Omental fat pad (tissue), 3 donors: ENCODE measurements at regions not wholly inside any gene's neighbourhood (a gene's known extent, or its start where the extent isn't known, plus 50 kb on each side); places are given as distances from the start of the nearest gene placed in this dataset.

ENCODE experiments used
- ATAC-seq: fragments of 150-250 bp; one replicate; pipeline ENCODE4 v1.9.1; 2016; ENCODE audit warnings: mild to moderate bottlenecking, moderate library complexity; ENCODE audit not compliant: low FRiP score
- DNase-seq: peaks from one replicate; pipeline ENCODE4 v3.0.0-alpha.2; 2019; ENCODE audit warnings: low spot score
- CTCF ChIP-seq, 3 donors: fragments of 450-650 bp; IDR thresholded peaks; one replicate each; pipeline ENCODE4 v1.5.1; 2016 to 2017; ENCODE audit warnings: antibody characterized with exemption in 3 of 3, mild to moderate bottlenecking in 3 of 3, moderate library complexity in 2 of 3

- no peak for TF ChIP-seq CTCF (IDR thresholded peaks at IDR 0.05)
- no peak for DNase-seq
- ATAC-seq, result no peak
These were observed 215.7 kb downstream of the TEX29 start for GRCh38 chr13:111536075-111536642.

- no peak for TF ChIP-seq CTCF (IDR thresholded peaks at IDR 0.05)
- DNase-seq, result no peak
These were observed 216.8 kb downstream of the TEX29 start for GRCh38 chr13:111537115-111537728.

GRCh38 chr13:111537843-111538499, 217.5 kb downstream of the TEX29 start:
- DNase-seq (no peak), ATAC-seq (no peak)
- TF ChIP-seq CTCF (IDR thresholded peaks at IDR 0.05), result no peak

More at GRCh38 chr13:111537115-111537728, 216.8 kb downstream of the TEX29 start:
- no peak for ATAC-seq

- no peak for ATAC-seq
- DNase-seq, result no peak
- TF ChIP-seq CTCF (IDR thresholded peaks at IDR 0.05), result no peak
These were observed 218.8 kb downstream of the TEX29 start for GRCh38 chr13:111539252-111539651.

GRCh38 chr13:111539791-111540446, 219.5 kb downstream of the TEX29 start:
- no peak for DNase-seq
- ATAC-seq, result no peak
- no peak for TF ChIP-seq CTCF (IDR thresholded peaks at IDR 0.05)

GRCh38 chr13:111540486-111540885, 220.0 kb downstream of the TEX29 start:
- ATAC-seq (no peak), DNase-seq (no peak)
- TF ChIP-seq CTCF (IDR thresholded peaks at IDR 0.05), result no peak
